Astrocyte of the cerebellum (primary cell): ENCODE measurements at regions not wholly inside any gene's neighbourhood (a gene's known extent, or its start where the extent isn't known, plus 50 kb on each side); places are given as distances from the start of the nearest gene placed in this dataset.

Experiments used
- DNase-seq: peaks from one replicate; pipeline ENCODE4 v3.0.0-alpha.2; 2011; ENCODE audit warnings: low read depth
- H3K4me3 ChIP-seq: 2 replicates; pipeline ENCODE4 v1.5.1; 2011; ENCODE audit warnings: mild to moderate bottlenecking, low read depth, low read length, moderate library complexity
- CTCF ChIP-seq: IDR thresholded peaks from 2 replicates; pipeline ENCODE4 v1.5.1; 2012; ENCODE audit warnings: low read length, low read depth, moderate library complexity, mild to moderate bottlenecking; ENCODE audit errors: missing control alignments
- in situ Hi-C: cut with HindIII; loops from 2 replicates; pipeline ENCODE4 v1.10.0; 2017; ENCODE audit warnings: low sequenced_read_pairs

DNA sequence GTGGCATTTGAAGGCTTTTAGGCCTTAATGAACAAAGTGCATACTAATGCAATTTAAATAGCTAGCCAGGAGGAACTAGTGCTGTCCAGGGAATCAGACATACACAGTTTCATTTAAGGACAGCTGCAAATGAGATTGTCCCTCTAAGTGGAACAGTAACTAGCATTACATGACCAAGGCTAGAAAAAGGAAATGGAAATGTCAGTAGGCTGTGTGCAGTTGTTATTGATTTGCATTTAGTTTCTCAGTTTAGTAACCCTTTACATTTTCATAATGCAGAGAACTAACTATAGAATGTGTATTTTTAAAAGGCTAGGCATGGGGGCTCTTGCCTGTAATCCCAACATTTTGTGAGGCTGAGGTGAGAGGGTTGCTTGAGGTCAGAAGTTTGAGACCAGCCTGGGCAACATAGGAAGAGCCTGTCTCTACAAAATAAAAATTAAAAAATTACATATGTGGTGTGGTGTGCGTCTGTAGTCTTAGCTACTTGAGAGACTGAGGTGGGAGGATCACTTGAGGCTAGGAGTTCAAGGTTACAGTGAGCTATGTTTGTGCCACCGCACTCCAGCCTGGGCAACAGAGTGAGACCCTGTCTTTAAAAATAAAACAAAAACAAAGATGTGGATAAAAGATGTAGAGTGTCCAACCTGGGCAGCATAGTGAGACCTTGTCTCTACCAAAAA is 468.0 kb downstream of the UTRN start:
- H3K4me3 ChIP-seq = no peak overlapping the region
- TF ChIP-seq CTCF = no peak
- in situ Hi-C loops = no loop called here
- no peak for DNase-seq

DNA sequence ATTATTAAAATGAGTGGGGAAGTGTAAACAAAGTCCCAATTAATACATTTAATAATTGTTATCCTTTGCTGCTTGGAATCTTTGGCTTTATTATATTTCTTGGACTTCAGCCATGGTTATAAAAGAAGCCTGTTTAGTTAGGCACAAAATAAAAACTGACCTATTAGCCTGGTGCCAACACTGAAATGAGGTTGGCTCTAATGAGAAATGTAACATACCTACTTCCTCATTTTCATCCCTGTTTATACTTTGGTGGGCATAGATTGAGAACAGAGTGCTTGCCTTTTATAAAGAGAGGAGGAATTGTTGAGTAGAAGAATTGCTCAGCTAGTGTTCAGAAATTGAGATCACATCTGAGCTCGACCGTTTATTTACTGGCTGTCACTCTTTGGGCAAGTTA is 471.3 kb downstream of the UTRN start:
- no peak for TF ChIP-seq CTCF
- no peak overlapping the region for H3K4me3 ChIP-seq
- DNase-seq = no peak
- in situ Hi-C loops = no loop called here

DNA sequence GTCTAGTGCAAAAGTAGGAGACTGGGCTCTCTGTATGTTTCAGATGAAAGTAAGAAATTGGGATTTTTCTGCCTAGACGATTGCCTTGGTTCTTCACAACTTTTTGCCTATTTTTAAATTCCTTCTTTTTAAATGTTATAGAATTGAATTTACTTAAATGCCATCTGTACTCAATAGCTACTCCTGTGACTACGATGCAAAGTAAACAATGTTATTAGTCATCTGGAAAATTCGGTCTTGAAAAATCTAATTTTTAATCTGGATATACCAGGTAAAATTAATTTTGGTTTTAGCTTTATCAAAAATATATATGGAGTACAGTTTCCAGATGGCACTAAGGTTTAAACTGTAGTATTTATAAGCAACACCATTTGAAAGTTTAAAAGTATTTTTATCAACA is 472.2 kb downstream of the UTRN start:
- no peak overlapping the region for H3K4me3 ChIP-seq
- in situ Hi-C loops = no loop called here
- DNase-seq = no peak
- TF ChIP-seq CTCF = no peak

- DNase-seq = no peak
- TF ChIP-seq CTCF = no peak
- in situ Hi-C loops = no loop called here
- no peak overlapping the region for H3K4me3 ChIP-seq
Measured at GRCh38 chr6:144757730-144758129, 472.6 kb downstream of the UTRN start.

GRCh38 chr6:144758602-144759001 is 473.5 kb downstream of the UTRN start:
- no peak for TF ChIP-seq CTCF
- H3K4me3 ChIP-seq = no peak overlapping the region
- no peak for DNase-seq
- in situ Hi-C loops = no loop called here

DNA sequence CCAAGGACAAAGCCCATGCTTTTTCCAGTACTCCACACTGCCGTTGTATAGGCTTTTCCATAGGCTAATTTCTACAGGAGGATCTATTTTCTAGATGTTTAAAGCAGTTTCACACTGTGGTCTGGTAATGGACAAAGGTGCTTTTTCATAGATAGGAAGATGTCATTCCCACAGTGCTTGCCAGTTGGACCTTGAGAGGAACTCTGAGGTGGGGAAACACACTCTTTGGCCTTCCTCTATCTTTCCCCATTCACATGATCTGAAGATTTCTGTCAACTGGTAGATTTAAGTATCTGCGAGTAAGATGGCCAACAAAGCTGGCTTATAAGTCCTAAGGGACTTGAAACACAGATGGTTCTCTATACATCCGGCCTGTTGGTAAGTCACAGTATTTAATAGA is 477.3 kb downstream of the UTRN start:
- H3K4me3 ChIP-seq = no peak overlapping the region
- in situ Hi-C loops = no loop called here
- DNase-seq = no peak
- no peak for TF ChIP-seq CTCF
